ENCODE measurements at regions not wholly inside any gene's neighbourhood (a gene's known extent, or its start where the extent isn't known, plus 50 kb on each side); places are given as distances from the start of the nearest gene placed in this dataset.

- DNase-seq = no peak
These were observed 236.2 kb upstream of the PREP start for GRCh38 chr6:105639124-105639523.

- no peak for DNase-seq
These were observed 230.9 kb upstream of the PREP start for GRCh38 chr6:105633814-105634213.

GRCh38 chr6:105628156-105628860 is 225.4 kb upstream of the PREP start:
- no peak for DNase-seq

GRCh38 chr6:105626295-105627158 is 223.6 kb upstream of the PREP start:
- no peak for DNase-seq

- DNase-seq = no peak
These were observed 221.1 kb upstream of the PREP start for GRCh38 chr6:105624021-105624420.

- DNase-seq = no peak
These were observed 219.3 kb upstream of the PREP start for GRCh38 chr6:105622226-105622625.

GRCh38 chr6:105621564-105622175 is 218.8 kb upstream of the PREP start:
- DNase-seq = no peak

GRCh38 chr6:105620878-105621277 is 218.0 kb upstream of the PREP start:
- DNase-seq = no peak

GRCh38 chr6:105619971-105620741 is 217.3 kb upstream of the PREP start:
- no peak for DNase-seq

- no peak for DNase-seq
These were observed 215.4 kb upstream of the PREP start for GRCh38 chr6:105618247-105618646.

GRCh38 chr6:105616521-105616920 is 213.6 kb upstream of the PREP start:
- no peak for DNase-seq

GRCh38 chr6:105611606-105612005 is 208.7 kb upstream of the PREP start:
- no peak for DNase-seq

- DNase-seq = no peak
These were observed 206.6 kb upstream of the PREP start for GRCh38 chr6:105609375-105609991.

GRCh38 chr6:105608711-105609374 is 206.0 kb upstream of the PREP start:
- DNase-seq = no peak

- no peak for DNase-seq
These were observed 205.0 kb upstream of the PREP start for GRCh38 chr6:105607636-105608621.

GRCh38 chr6:105606831-105607463 is 204.1 kb upstream of the PREP start:
- DNase-seq = no peak

- DNase-seq = no peak
These were observed 201.7 kb upstream of the PREP start for GRCh38 chr6:105604587-105604884.

GRCh38 chr6:105603788-105604586 is 201.1 kb upstream of the PREP start:
- DNase-seq = no peak

GRCh38 chr6:105601541-105602236 is 198.8 kb upstream of the PREP start:
- no peak for DNase-seq

Measured in activated CD8-positive, alpha-beta memory T cell treated with anti-CD3 and anti-CD28 coated beads, Interleukin-2, amount 50 U/mL, for 48 hours (primary cell).